H1 (cell line): ENCODE measurements at regions not wholly inside any gene's neighbourhood (a gene's known extent, or its start where the extent isn't known, plus 50 kb on each side); places are given as distances from the start of the nearest gene placed in this dataset.

ENCODE experiments used
- CTCF ChIA-PET: fragments of 300-600 bp; sonication (Branson Sonifier 250); formaldehyde crosslinking; loops from one replicate; lab custom pipeline; 2021; ENCODE audit not compliant: partially characterized antibody; lab: Charles Lee
- POLR2A ChIA-PET: fragments of 300-600 bp; sonication (Branson Sonifier 250); formaldehyde crosslinking; loops from one replicate; lab custom pipeline; 2021; ENCODE audit warnings: inconsistent platforms; ENCODE audit not compliant: partially characterized antibody; lab: Charles Lee
- DNase-seq, 2 experiments: peaks; one replicate each; pipeline versions ENCODE4 v3.0.0 to v3.0.0-alpha.2; 2010 to 2022; ENCODE audit warnings: low spot score in 2 of 2, low read depth in 1 of 2, mixed read lengths in 1 of 2
- FAIRE-seq: peaks from 2 replicates; lab custom pipeline; 2011; peaks lifted over from hg19 to GRCh38; lab: Jason Lieb, UNC
- H2AFZ ChIP-seq: 2 replicates; pipeline ENCODE4 v1.8.1; 2012; ENCODE audit warnings: low read length, inconsistent platforms
- H2AK5ac ChIP-seq: 2 replicates; pipeline ENCODE4 v1.6.1; 2013; ENCODE audit warnings: low read depth, low read length
- H2BK120ac ChIP-seq: replicated peaks from 2 replicates; pipeline ENCODE3; 2013; ENCODE audit warnings: low read depth, low read length, inconsistent platforms
- H2BK12ac ChIP-seq: 2 replicates; pipeline ENCODE4 v1.6.1; 2013; ENCODE audit warnings: low read depth, low read length
- H2BK15ac ChIP-seq: 2 replicates; pipeline ENCODE4 v1.6.1; 2013; ENCODE audit warnings: low read length
- H2BK20ac ChIP-seq: 2 replicates; pipeline ENCODE4 v1.6.1; 2013; ENCODE audit warnings: low read length
- H2BK5ac ChIP-seq: 2 replicates; pipeline ENCODE4 v1.6.1; 2013; ENCODE audit warnings: low read depth, low read length
- H3K14ac ChIP-seq: 2 replicates; pipeline ENCODE4 v1.6.1; 2013; ENCODE audit warnings: inconsistent platforms; ENCODE audit not compliant: insufficient read length
- H3K18ac ChIP-seq: 2 replicates; pipeline ENCODE4 v1.6.1; 2013; ENCODE audit warnings: low read length; ENCODE audit errors: extremely low read depth
- H3K23ac ChIP-seq: 2 replicates; pipeline ENCODE4 v1.6.1; 2013; ENCODE audit warnings: inconsistent platforms; ENCODE audit not compliant: insufficient read length
- H3K23me2 ChIP-seq: 2 replicates; pipeline ENCODE4 v1.6.1; 2013; ENCODE audit warnings: low read depth, low read length
- H3K27ac ChIP-seq: 2 replicates; pipeline ENCODE4 v1.6.1; 2011; ENCODE audit warnings: low read depth, low read length, inconsistent platforms
- H3K27me3 ChIP-seq, 4 experiments: replicated peaks in 1 of 4; 1 replicate in 1 of 4; 2 replicates in 3 of 4; pipeline versions ENCODE4 v1.6.1 to v1.8.1; 2011 to 2013; ENCODE audit warnings: low read length in 3 of 4, mild to moderate bottlenecking in 3 of 4, inconsistent platforms in 2 of 4, mixed read lengths in 2 of 4, moderate library complexity in 1 of 4; ENCODE audit not compliant: control insufficient read depth in 3 of 4, insufficient read depth in 3 of 4; ENCODE audit errors: extremely low read depth in 1 of 4
- H3K36me3 ChIP-seq, 4 experiments: 2 replicates each; pipeline versions ENCODE4 v1.6.1 to v1.8.1; 2011 to 2013; ENCODE audit warnings: mild to moderate bottlenecking in 4 of 4, low read length in 3 of 4, moderate library complexity in 2 of 4, control low read depth in 1 of 4, inconsistent platforms in 1 of 4; ENCODE audit not compliant: insufficient read depth in 4 of 4, control insufficient read depth in 2 of 4
- H3K4ac ChIP-seq: replicated peaks from 2 replicates; pipeline ENCODE3; 2013; ENCODE audit warnings: low read length, low read depth, mixed read lengths, inconsistent platforms; ENCODE audit not compliant: insufficient read length
- H3K4me1 ChIP-seq, 4 experiments: replicated peaks in 1 of 4; 1 replicate in 1 of 4; 2 replicates in 3 of 4; pipeline versions ENCODE4 v1.6.1 to v1.8.1; 2011 to 2013; ENCODE audit warnings: low read length in 3 of 4, inconsistent platforms in 2 of 4, mixed read lengths in 1 of 4; ENCODE audit not compliant: insufficient read depth in 4 of 4, control insufficient read depth in 3 of 4
- H3K4me2 ChIP-seq, 2 experiments: 2 replicates each; pipeline versions ENCODE4 v1.6.1 to v1.8.1; 2011 to 2013; ENCODE audit warnings: low read depth in 2 of 2, low read length in 2 of 2, control low read depth in 1 of 2, inconsistent platforms in 1 of 2, mild to moderate bottlenecking in 1 of 2; ENCODE audit not compliant: insufficient read depth in 1 of 2
- H3K4me3 ChIP-seq, 4 experiments: fragments of 200-600, 300-600 bp in 1 of 4; sonication (generic), shearing (Covaris generic), sonication (Bioruptor Twin) in 1 of 4; 2 replicates each; pipeline versions ENCODE4 v1.5.1 to v1.8.1; 2011 to 2016; ENCODE audit warnings: low read length in 4 of 4, low read depth in 3 of 4, control low read depth in 2 of 4, inconsistent platforms in 2 of 4, mild to moderate bottlenecking in 2 of 4, mixed read lengths in 1 of 4, moderate library complexity in 1 of 4; ENCODE audit not compliant: insufficient read depth in 2 of 4; ENCODE audit errors: extremely low read depth in 1 of 4
- H3K56ac ChIP-seq: replicated peaks from 2 replicates; pipeline ENCODE3; 2013; ENCODE audit warnings: low read depth, mild to moderate bottlenecking, mixed read lengths, low read length, inconsistent platforms; ENCODE audit not compliant: insufficient read length
- H3K79me1 ChIP-seq: 2 replicates; pipeline ENCODE4 v1.6.1; 2013; ENCODE audit warnings: low read depth, low read length, control low read depth
- H3K79me2 ChIP-seq, 2 experiments: 2 replicates each; pipeline versions ENCODE4 v1.6.1 to v1.8.1; 2012 to 2013; ENCODE audit warnings: low read length in 2 of 2, mild to moderate bottlenecking in 2 of 2, inconsistent platforms in 1 of 2; ENCODE audit not compliant: insufficient read depth in 2 of 2, control insufficient read depth in 1 of 2
- H3K9ac ChIP-seq, 4 experiments: replicated peaks in 1 of 4; 1 replicate in 1 of 4; 2 replicates in 3 of 4; pipeline versions ENCODE4 v1.6.1 to v1.8.1; 2011 to 2013; ENCODE audit warnings: low read depth in 3 of 4, low read length in 3 of 4, control low read depth in 2 of 4, mild to moderate bottlenecking in 2 of 4, moderate library complexity in 2 of 4, inconsistent platforms in 1 of 4; ENCODE audit errors: extremely low read depth in 1 of 4
- H3K9me3 ChIP-seq, 2 experiments: 2 replicates each; pipeline versions ENCODE4 v1.6.1 to v1.8.1; 2012 to 2013; ENCODE audit warnings: mild to moderate bottlenecking in 2 of 2, moderate library complexity in 2 of 2, control low read depth in 1 of 2, inconsistent platforms in 1 of 2, low read depth in 1 of 2, low read length in 1 of 2, mixed read lengths in 1 of 2; ENCODE audit not compliant: insufficient read depth in 2 of 2
- H4K20me1 ChIP-seq, 2 experiments: replicated peaks in 1 of 2; 2 replicates each; pipeline versions ENCODE3 to v1.8.1; 2011 to 2013; ENCODE audit warnings: inconsistent platforms in 2 of 2, low read length in 2 of 2, mild to moderate bottlenecking in 1 of 2; ENCODE audit not compliant: insufficient read depth in 2 of 2, control insufficient read depth in 1 of 2
- H4K5ac ChIP-seq: 2 replicates; pipeline ENCODE4 v1.6.1; 2013; ENCODE audit warnings: low read length, low read depth, mixed read lengths, inconsistent platforms; ENCODE audit not compliant: insufficient read length
- H4K8ac ChIP-seq: 2 replicates; pipeline ENCODE4 v1.8.0; 2013; ENCODE audit warnings: mild to moderate bottlenecking, moderate library complexity, low read length, inconsistent platforms; ENCODE audit not compliant: insufficient read depth; ENCODE audit errors: extremely low read depth
- H4K91ac ChIP-seq: replicated peaks from 2 replicates; pipeline ENCODE3; 2013; ENCODE audit warnings: low read length, mixed read lengths, inconsistent platforms; ENCODE audit not compliant: insufficient read length
- CHD2 ChIP-seq: IDR thresholded peaks from 2 replicates; pipeline ENCODE4 v1.6.1; 2012; ENCODE audit warnings: low read length, improper control_type of control experiment
- WGBS, 2 experiments: shearing (Covaris generic) in 1 of 2; methylation state at CpG; one replicate each; pipeline versions ENCODE4 v1.1.6 to v1.1.7; 2013 to 2015; ENCODE audit warnings: low lambda C conversion rate in 2 of 2, mixed read lengths in 2 of 2, inconsistent platforms in 1 of 2, low coverage in 1 of 2, missing lambda C conversion rate in 1 of 2; ENCODE audit not compliant: insufficient replicate concordance in 2 of 2, insufficient coverage in 1 of 2, insufficient read length in 1 of 2; ENCODE audit errors: extremely low coverage in 1 of 2, missing lambda C conversion rate in 1 of 2; 5-methylcytosine and 5-hydroxymethylcytosine counted together

GRCh38 chr7:1346851-1347250, 112.4 kb downstream of the MICALL2 start:
- POLR2A ChIA-PET = no interaction called here
- H3K79me2 ChIP-seq = no peaks in the 10 kb centered on the region
- no peak overlapping the region for H3K18ac ChIP-seq
- H2BK12ac ChIP-seq = no peak overlapping the region
- no peaks in the 10 kb centered on the region for H3K27me3 ChIP-seq
- H2AK5ac ChIP-seq = no peak overlapping the region
- no peak overlapping the region for H2BK5ac ChIP-seq
- H3K9ac ChIP-seq = no peak overlapping the region
- H4K5ac ChIP-seq = no peak overlapping the region
- H2BK15ac ChIP-seq = no peak overlapping the region
- no peak overlapping the region for H3K56ac ChIP-seq
- no peaks in the 10 kb centered on the region for H4K20me1 ChIP-seq
- DNase-seq = no peak
- H2BK120ac ChIP-seq = no peak overlapping the region
- no peak for FAIRE-seq
- CTCF ChIA-PET = no interaction called here
- no peak overlapping the region for H3K23ac ChIP-seq
- no peak overlapping the region for H3K4ac ChIP-seq
- H3K14ac ChIP-seq = no peak overlapping the region
- no peaks in the 10 kb centered on the region for H3K23me2 ChIP-seq
- H2AFZ ChIP-seq = no peak overlapping the region
- H4K91ac ChIP-seq = no peak overlapping the region
- no peak overlapping the region for H3K4me3 ChIP-seq
- no peaks in the 10 kb centered on the region for H3K9me3 ChIP-seq
- no peak overlapping the region for H2BK20ac ChIP-seq
- peak overlapping the region; percentile 51; the same call in 1 of the 2 replicates for H4K8ac ChIP-seq
- 89% methylated on average over 11 of the region's 12 CpGs; no CpG with 5 or more reads in 1 of the 2 experiments for WGBS, 2 experiments
- H3K79me1 ChIP-seq = no peaks in the 10 kb centered on the region
- H3K27ac ChIP-seq = no peak overlapping the region
- no peaks in the 10 kb centered on the region for H3K4me1 ChIP-seq
- TF ChIP-seq CHD2 = no peak
- H3K4me2 ChIP-seq = no peak overlapping the region
- no peaks in the 10 kb centered on the region for H3K36me3 ChIP-seq
